Astrocyte (in vitro differentiated cells and primary cell): ENCODE measurements at regions not wholly inside any gene's neighbourhood (a gene's known extent, or its start where the extent isn't known, plus 50 kb on each side); places are given as distances from the start of the nearest gene placed in this dataset.

Experiments
- DNase-seq: peaks from one replicate; pipeline ENCODE4 v3.0.0-alpha.2; 2010; ENCODE audit warnings: low read depth
- FAIRE-seq: peaks from 2 replicates; lab custom pipeline; 2011; peaks lifted over from hg19 to GRCh38; lab: Jason Lieb, UNC
- H2AFZ ChIP-seq: 2 replicates; pipeline ENCODE4 v1.6.0; 2012; ENCODE audit warnings: low read depth, low read length, inconsistent platforms
- H3K27ac ChIP-seq: 2 replicates; pipeline ENCODE4 v1.5.1; 2011; ENCODE audit warnings: low read depth, low read length, inconsistent platforms
- H3K27me3 ChIP-seq: 2 replicates; pipeline ENCODE4 v1.6.0; 2011; ENCODE audit warnings: low read length, inconsistent platforms; ENCODE audit not compliant: insufficient read depth
- H3K36me3 ChIP-seq: 2 replicates; pipeline ENCODE4 v1.5.1; 2011; ENCODE audit warnings: low read length, inconsistent platforms; ENCODE audit not compliant: insufficient read depth
- H3K4me1 ChIP-seq: 2 replicates; pipeline ENCODE4 v1.5.1; 2011; ENCODE audit warnings: low read length, inconsistent platforms; ENCODE audit not compliant: insufficient read depth
- H3K4me2 ChIP-seq: 2 replicates; pipeline ENCODE4 v1.6.0; 2012; ENCODE audit warnings: low read length, inconsistent platforms
- H3K4me3 ChIP-seq: 2 replicates; pipeline ENCODE4 v1.5.1; 2011; ENCODE audit warnings: low read depth, mild to moderate bottlenecking, low read length, inconsistent platforms; ENCODE audit not compliant: insufficient read depth
- H3K79me2 ChIP-seq: 2 replicates; pipeline ENCODE4 v1.6.0; 2012; ENCODE audit warnings: mild to moderate bottlenecking, low read length, inconsistent platforms; ENCODE audit not compliant: insufficient read depth
- H3K9ac ChIP-seq: 2 replicates; pipeline ENCODE4 v1.6.0; 2012; ENCODE audit warnings: mild to moderate bottlenecking, low read length, inconsistent platforms
- H3K9me3 ChIP-seq: 2 replicates; pipeline ENCODE4 v1.5.1; 2012; ENCODE audit warnings: low read depth, mild to moderate bottlenecking, low read length, inconsistent platforms; ENCODE audit not compliant: insufficient read depth
- H4K20me1 ChIP-seq: 2 replicates; pipeline ENCODE4 v1.6.0; 2012; ENCODE audit warnings: low read length, inconsistent platforms; ENCODE audit not compliant: insufficient read depth
- H3K27ac Mint-ChIP-seq: one replicate; pipeline ENCODE4 v1.8.0; 2021; ENCODE audit warnings: mild to moderate bottlenecking, mixed read lengths; ENCODE audit not compliant: unreplicated experiment
- H3K27me3 Mint-ChIP-seq: one replicate; pipeline ENCODE4 v1.8.0; 2021; ENCODE audit warnings: low read depth, mixed read lengths; ENCODE audit not compliant: unreplicated experiment
- H3K36me3 Mint-ChIP-seq: one replicate; pipeline ENCODE4 v1.8.0; 2021; ENCODE audit warnings: low read depth, mixed read lengths; ENCODE audit not compliant: unreplicated experiment
- H3K4me1 Mint-ChIP-seq: one replicate; pipeline ENCODE4 v1.8.0; 2021; ENCODE audit warnings: low read depth, mixed read lengths; ENCODE audit not compliant: unreplicated experiment
- H3K4me3 Mint-ChIP-seq: one replicate; pipeline ENCODE4 v1.8.0; 2021; ENCODE audit warnings: mild to moderate bottlenecking, moderate library complexity, mixed read lengths; ENCODE audit not compliant: unreplicated experiment
- H3K9me3 Mint-ChIP-seq: one replicate; pipeline ENCODE4 v1.8.0; 2021; ENCODE audit warnings: mild to moderate bottlenecking, mixed read lengths; ENCODE audit not compliant: unreplicated experiment
- CTCF ChIP-seq: IDR thresholded peaks from 2 replicates; pipeline ENCODE4 v1.5.1; 2011; ENCODE audit warnings: low read depth, mild to moderate bottlenecking, inconsistent platforms, low read length, moderate library complexity; ENCODE audit not compliant: insufficient read depth
- EZH2 ChIP-seq: IDR thresholded peaks from 2 replicates; pipeline ENCODE4 v1.6.1; 2012; ENCODE audit warnings: mild to moderate bottlenecking, low read length, inconsistent platforms; ENCODE audit not compliant: insufficient read depth

GRCh38 chr2:58407487-58407886 lies 166.4 kb upstream of the FANCL start:
- H3K9ac ChIP-seq, result no peak overlapping the region
- Mint-ChIP-seq H3K27me3 (no peaks in the 10 kb centered on the region), H3K4me1 (no peaks in the 10 kb centered on the region), H3K9me3 (no peaks in the 10 kb centered on the region), H3K4me3 (no peak overlapping the region), H3K36me3 (no peaks in the 10 kb centered on the region), H3K27ac (no peak overlapping the region)
- H2AFZ ChIP-seq, result no peak overlapping the region
- no peaks in the 10 kb centered on the region for H3K4me1 ChIP-seq
- no peaks in the 10 kb centered on the region for H3K27me3 ChIP-seq
- TF ChIP-seq CTCF (no peak), EZH2 (no peak)
- no peaks in the 10 kb centered on the region for H3K79me2 ChIP-seq
- no peaks in the 10 kb centered on the region for H4K20me1 ChIP-seq
- H3K27ac ChIP-seq, result no peak overlapping the region
- no peak overlapping the region for H3K4me2 ChIP-seq
- H3K4me3 ChIP-seq, result no peak overlapping the region
- FAIRE-seq, result no peak
- no peaks in the 10 kb centered on the region for H3K36me3 ChIP-seq
- DNase-seq, result no peak
- no peaks in the 10 kb centered on the region for H3K9me3 ChIP-seq

- Histone ChIP-seq H3K79me2 (no peaks in the 10 kb centered on the region), H3K36me3 (no peaks in the 10 kb centered on the region), H3K9me3 (no peaks in the 10 kb centered on the region), H4K20me1 (no peaks in the 10 kb centered on the region), H3K4me1 (no peaks in the 10 kb centered on the region), H3K27me3 (no peaks in the 10 kb centered on the region), H3K9ac (no peak overlapping the region), H2AFZ (no peak overlapping the region), H3K4me2 (no peak overlapping the region), H3K27ac (no peak overlapping the region), H3K4me3 (no peak overlapping the region)
- TF ChIP-seq CTCF, result no peak
- no peak for TF ChIP-seq EZH2
- Mint-ChIP-seq H3K27ac (no peak overlapping the region), H3K9me3 (no peaks in the 10 kb centered on the region), H3K4me1 (no peaks in the 10 kb centered on the region), H3K4me3 (no peak overlapping the region), H3K36me3 (no peaks in the 10 kb centered on the region), H3K27me3 (no peaks in the 10 kb centered on the region)
- FAIRE-seq (no peak), DNase-seq (no peak)
Observed at GRCh38 chr2:58405341-58405740, 164.2 kb upstream of the FANCL start.

- H2AFZ ChIP-seq, result no peak overlapping the region
- Mint-ChIP-seq H3K4me1 (no peaks in the 10 kb centered on the region), H3K36me3 (no peaks in the 10 kb centered on the region), H3K27ac (no peak overlapping the region), H3K4me3 (no peak overlapping the region), H3K27me3 (no peaks in the 10 kb centered on the region), H3K9me3 (no peaks in the 10 kb centered on the region)
- no peak overlapping the region for H3K27ac ChIP-seq
- DNase-seq (no peak), FAIRE-seq (no peak)
- no peaks in the 10 kb centered on the region for H3K36me3 ChIP-seq
- H3K9ac ChIP-seq, result no peak overlapping the region
- TF ChIP-seq CTCF (no peak), EZH2 (no peak)
- no peaks in the 10 kb centered on the region for H3K27me3 ChIP-seq
- H3K4me3 ChIP-seq, result no peak overlapping the region
- H3K9me3 ChIP-seq, result no peaks in the 10 kb centered on the region
- H3K4me1 ChIP-seq, result no peaks in the 10 kb centered on the region
- H4K20me1 ChIP-seq, result no peaks in the 10 kb centered on the region
- no peak overlapping the region for H3K4me2 ChIP-seq
- H3K79me2 ChIP-seq, result no peaks in the 10 kb centered on the region
Observed at GRCh38 chr2:58401936-58402335, 160.8 kb upstream of the FANCL start.
